Calu3 (cell line): ENCODE measurements at regions not wholly inside any gene's neighbourhood (a gene's known extent, or its start where the extent isn't known, plus 50 kb on each side); places are given as distances from the start of the nearest gene placed in this dataset.
A peak's percentile ranks its signal among the peaks of the same experiment; 100 is the strongest.

Source experiments
- BruUV-seq: library from RNA; stranded (reverse); fragments of 400-500 nt; replicated peaks from 2 replicates; lab custom pipeline; 2021; lab: Mats Ljungman, UMichigan
- CTCF ChIA-PET: fragments of 300-600 bp; sonication (Branson Sonifier 250); formaldehyde crosslinking; loops from one replicate; lab custom pipeline; 2022; ENCODE audit warnings: antibody characterized with exemption; lab: Charles Lee
- DNase-seq: peaks from one replicate; pipeline ENCODE4 v3.0.0; 2022
- H3K27ac Mint-ChIP-seq: one replicate; pipeline ENCODE4 v1.8.0; 2022; ENCODE audit warnings: mixed read lengths; ENCODE audit not compliant: unreplicated experiment
- H3K27me3 Mint-ChIP-seq: one replicate; pipeline ENCODE4 v1.8.0; 2022; ENCODE audit warnings: mixed read lengths; ENCODE audit not compliant: unreplicated experiment
- H3K36me3 Mint-ChIP-seq: one replicate; pipeline ENCODE4 v1.8.0; 2022; ENCODE audit warnings: mild to moderate bottlenecking, moderate library complexity, mixed read lengths; ENCODE audit not compliant: insufficient read depth, unreplicated experiment
- H3K4me1 Mint-ChIP-seq: one replicate; pipeline ENCODE4 v1.8.0; 2022; ENCODE audit warnings: mild to moderate bottlenecking, low read depth, mixed read lengths; ENCODE audit not compliant: unreplicated experiment
- H3K4me3 Mint-ChIP-seq: one replicate; pipeline ENCODE4 v1.8.0; 2022; ENCODE audit warnings: mild to moderate bottlenecking, low read depth, moderate library complexity, mixed read lengths; ENCODE audit not compliant: unreplicated experiment
- H3K9me3 Mint-ChIP-seq: one replicate; pipeline ENCODE4 v1.8.0; 2022; ENCODE audit warnings: low read depth, mixed read lengths; ENCODE audit not compliant: unreplicated experiment
- CTCF ChIP-seq: fragments of 200-600 bp; IDR thresholded peaks from one replicate; pipeline ENCODE4 v1.8.0; 2022; ENCODE audit warnings: antibody characterized with exemption; ENCODE audit not compliant: unreplicated experiment
- intact Hi-C: fragments of 100-400 bp; cut with micrococcal nuclease; formaldehyde crosslinking; loops from one replicate; pipeline ENCODE4 v1.10.0; 2022; ENCODE audit not compliant: unreplicated experiment

- no TSS peak for BruUV-seq
- DNase-seq = no peak
- H3K4me3 Mint-ChIP-seq = no peak overlapping the region
- H3K27me3 Mint-ChIP-seq = no peaks in the 10 kb centered on the region
- no peaks in the 10 kb centered on the region for H3K9me3 Mint-ChIP-seq
- no peaks in the 10 kb centered on the region for H3K36me3 Mint-ChIP-seq
- H3K4me1 Mint-ChIP-seq = peaks cover 29% of the 10 kb centered on the region
- H3K27ac Mint-ChIP-seq = no peak overlapping the region
- TF ChIP-seq CTCF = no peak
- intact Hi-C loops = no loop called here
- CTCF ChIA-PET = interaction anchor here (1.1 kb wide), 1 partner anchor 8 kb away, joined by 3 read pairs; no protein-coding TSS in a partner anchor
These were observed 281.2 kb downstream of the SNX13 start for GRCh38 chr7:17659126-17659525.

- CTCF ChIA-PET = interaction anchor here (1.1 kb wide), 1 partner anchor 9 kb away, joined by 3 read pairs; no protein-coding TSS in a partner anchor
- Mint-ChIP-seq H3K36me3 (no peaks in the 10 kb centered on the region), H3K9me3 (no peaks in the 10 kb centered on the region), H3K27me3 (no peaks in the 10 kb centered on the region), H3K4me3 (no peak overlapping the region), H3K4me1 (peaks cover 25% of the 10 kb centered on the region), H3K27ac (no peak overlapping the region)
- intact Hi-C loops = no loop called here
- TF ChIP-seq CTCF = no peak
- no TSS peak for BruUV-seq
- DNase-seq = no peak
These were observed 280.2 kb downstream of the SNX13 start for GRCh38 chr7:17660116-17660515.

GRCh38 chr7:17661982-17662585, 278.2 kb downstream of the SNX13 start:
- no peak for TF ChIP-seq CTCF
- H3K27ac Mint-ChIP-seq = no peak overlapping the region
- no TSS peak for BruUV-seq
- no peaks in the 10 kb centered on the region for H3K36me3 Mint-ChIP-seq
- H3K9me3 Mint-ChIP-seq = no peaks in the 10 kb centered on the region
- peaks cover 22% of the 10 kb centered on the region for H3K4me1 Mint-ChIP-seq
- CTCF ChIA-PET = interaction anchor here (0.5 to 1.7 kb wide), 4 partner anchors 10 to 847 kb away, joined by 3 to 8 read pairs (median 4); no protein-coding TSS in a partner anchor
- intact Hi-C loops = no loop called here
- no peak for DNase-seq
- no peak overlapping the region for H3K4me3 Mint-ChIP-seq
- no peaks in the 10 kb centered on the region for H3K27me3 Mint-ChIP-seq

GRCh38 chr7:17663061-17663675, 277.1 kb downstream of the SNX13 start:
- no peak overlapping the region for H3K27ac Mint-ChIP-seq
- H3K27me3 Mint-ChIP-seq = no peaks in the 10 kb centered on the region
- CTCF ChIA-PET = interaction anchor here (1.3 to 1.7 kb wide), 2 partner anchors 9 to 12 kb away, joined by 4 to 8 read pairs; no protein-coding TSS in a partner anchor
- H3K9me3 Mint-ChIP-seq = no peaks in the 10 kb centered on the region
- no peaks in the 10 kb centered on the region for H3K36me3 Mint-ChIP-seq
- no TSS peak for BruUV-seq
- no peak for TF ChIP-seq CTCF
- H3K4me3 Mint-ChIP-seq = no peak overlapping the region
- peak; percentile 27 for DNase-seq
- H3K4me1 Mint-ChIP-seq = peaks cover 22% of the 10 kb centered on the region
- intact Hi-C loops = no loop called here
